HCT116 (cell line): ENCODE measurements at regions not wholly inside any gene's neighbourhood (a gene's known extent, or its start where the extent isn't known, plus 50 kb on each side); places are given as distances from the start of the nearest gene placed in this dataset.

ENCODE experiments used
- ATAC-seq: fragments of 200-7000 bp; cut with Tn5 transposase; 2 replicates; pipeline ENCODE4 v1.9.1; 2020; ENCODE audit warnings: mild to moderate bottlenecking, moderate library complexity
- BruUV-seq: library from RNA; stranded (reverse); fragments of 400-500 nt; replicated peaks from 2 replicates; lab custom pipeline; 2021; lab: Mats Ljungman, UMichigan
- CTCF ChIA-PET: fragments of 300-600 bp; sonication (Branson Sonifier 250); formaldehyde crosslinking; loops from one replicate; lab custom pipeline; 2021; ENCODE audit warnings: antibody characterized with exemption; lab: Charles Lee
- POLR2A ChIA-PET: fragments of 300-600, 350-600 bp; sonication (Branson Sonifier 250); formaldehyde crosslinking; loops from one replicate; lab custom pipeline; 2021; ENCODE audit warnings: antibody characterized with exemption; lab: Charles Lee
- RAD21 ChIA-PET, 2 experiments: fragments of 300-600 bp; sonication (Branson Sonifier 250); formaldehyde crosslinking; loops; one replicate each; lab custom pipeline; 2023; ENCODE audit warnings: low total read pairs in 2 of 2; ENCODE audit not compliant: uncharacterized antibody in 2 of 2, unreplicated experiment in 2 of 2, low non-redundant PET in 1 of 2; lab: Charles Lee
- DNase-seq: peaks from one replicate; pipeline ENCODE4 v3.0.0-alpha.2; 2010; ENCODE audit warnings: low read depth, low spot score
- H2AFZ ChIP-seq: fragments of 200-600 bp; shearing (Covaris generic), sonication (generic); 2 replicates; pipeline ENCODE4 v1.6.1; 2017; ENCODE audit warnings: low read depth, mixed run types, mixed read lengths, antibody characterized with exemption, low read length; ENCODE audit not compliant: poor library complexity, severe bottlenecking
- H3K27ac ChIP-seq: 2 replicates; pipeline ENCODE4 v1.5.1; 2012; ENCODE audit warnings: low read depth, low read length
- H3K27me3 ChIP-seq: fragments of 200-600 bp; sonication (generic); 2 replicates; pipeline ENCODE4 v1.6.1; 2016; ENCODE audit warnings: mixed run types, low read length, mixed read lengths; ENCODE audit not compliant: insufficient read depth
- H3K36me3 ChIP-seq, 2 experiments: fragments of 200-500 bp in 1 of 2; fragments of 200-600 bp in 1 of 2; sonication (Bioruptor generic) in 1 of 2; sonication (generic) in 1 of 2; 2 replicates each; pipeline versions ENCODE4 v1.5.1 to v1.6.1; 2014 to 2016; ENCODE audit warnings: low read length in 2 of 2, inconsistent platforms in 1 of 2, mixed read lengths in 1 of 2, mixed run types in 1 of 2; ENCODE audit not compliant: insufficient read depth in 2 of 2, control insufficient read depth in 1 of 2
- H3K4me1 ChIP-seq, 2 experiments: fragments of 200-600 bp in 1 of 2; sonication (generic) in 1 of 2; 2 replicates each; pipeline versions ENCODE4 v1.5.1 to v1.6.1; 2012 to 2017; ENCODE audit warnings: low read length in 2 of 2, inconsistent platforms in 1 of 2, mild to moderate bottlenecking in 1 of 2, mixed read lengths in 1 of 2, mixed run types in 1 of 2, moderate library complexity in 1 of 2; ENCODE audit not compliant: insufficient read depth in 2 of 2, control insufficient read depth in 1 of 2
- H3K4me2 ChIP-seq: fragments of 200-600 bp; sonication (generic); 2 replicates; pipeline ENCODE4 v1.6.1; 2017; ENCODE audit warnings: mixed run types, low read length, mixed read lengths
- H3K4me3 ChIP-seq, 2 experiments: fragments of 200-600 bp in 1 of 2; sonication (generic) in 1 of 2; replicated peaks in 1 of 2; 2 replicates each; pipeline ENCODE4 v1.5.1; 2011 to 2016; ENCODE audit warnings: low read length in 2 of 2, control low read depth in 1 of 2, low read depth in 1 of 2, mild to moderate bottlenecking in 1 of 2, mixed read lengths in 1 of 2, mixed run types in 1 of 2
- H3K79me2 ChIP-seq: fragments of 200-600 bp; sonication (generic); 2 replicates; pipeline ENCODE4 v1.6.1; 2017; ENCODE audit warnings: mild to moderate bottlenecking, mixed run types, low read length, moderate library complexity, mixed read lengths; ENCODE audit not compliant: insufficient read depth
- H3K9ac ChIP-seq: fragments of 200-600 bp; sonication (generic); 2 replicates; pipeline ENCODE4 v1.6.1; 2016; ENCODE audit warnings: low read length, mixed read lengths
- H3K9me2 ChIP-seq: fragments of 200-600 bp; sonication (generic), shearing (Covaris generic); 2 replicates; pipeline ENCODE4 v1.6.1; 2017; ENCODE audit warnings: mixed run types, mild to moderate bottlenecking, moderate library complexity; ENCODE audit not compliant: insufficient read depth
- H3K9me3 ChIP-seq, 2 experiments: fragments of 200-500 bp in 1 of 2; fragments of 200-600 bp in 1 of 2; sonication (Bioruptor generic) in 1 of 2; sonication (generic) in 1 of 2; 2 replicates each; pipeline ENCODE4 v1.6.1; 2014 to 2017; ENCODE audit warnings: low read length in 2 of 2, mixed read lengths in 2 of 2, inconsistent platforms in 1 of 2, low read depth in 1 of 2, mild to moderate bottlenecking in 1 of 2, mixed run types in 1 of 2, moderate library complexity in 1 of 2; ENCODE audit not compliant: control insufficient read depth in 1 of 2, insufficient read depth in 1 of 2
- H4K20me1 ChIP-seq: fragments of 200-600 bp; sonication (generic), shearing (Covaris generic); 2 replicates; pipeline ENCODE4 v1.6.1; 2017; ENCODE audit warnings: mixed run types, mild to moderate bottlenecking, moderate library complexity; ENCODE audit not compliant: insufficient read depth
- EGR1 ChIP-seq: IDR thresholded peaks from 2 replicates; pipeline ENCODE4 v1.6.1; 2012; ENCODE audit warnings: low read depth
- EZH2 ChIP-seq: fragments of 200-600 bp; sonication (generic); IDR thresholded peaks from 2 replicates; pipeline ENCODE4 v1.6.1; 2017; ENCODE audit warnings: antibody characterized with exemption, mixed run types
- POLR2AphosphoS5 ChIP-seq: IDR thresholded peaks from 2 replicates; pipeline ENCODE4 v1.6.1; 2011; ENCODE audit warnings: mild to moderate bottlenecking, low read depth, low read length, moderate library complexity
- RAD21 ChIP-seq: IDR thresholded peaks from 2 replicates; pipeline ENCODE4 v1.6.1; 2012; ENCODE audit warnings: low read depth, mild to moderate bottlenecking
- SRF ChIP-seq: IDR thresholded peaks from 2 replicates; pipeline ENCODE4 v1.6.1; 2012; ENCODE audit warnings: low read depth
- YY1 ChIP-seq: IDR thresholded peaks from 2 replicates; pipeline ENCODE4 v1.6.1; 2011; ENCODE audit warnings: low read length, low read depth, moderate library complexity, mild to moderate bottlenecking; ENCODE audit not compliant: insufficient replicate concordance; ENCODE audit errors: extremely low read depth
- ZBTB33 ChIP-seq: IDR thresholded peaks from 2 replicates; pipeline ENCODE4 v1.6.1; 2011; ENCODE audit warnings: mild to moderate bottlenecking, low read length, moderate library complexity; ENCODE audit not compliant: insufficient replicate concordance; ENCODE audit errors: extremely low read depth
- ZNF274 ChIP-seq: fragments of 200-500 bp; sonication (Bioruptor generic); IDR thresholded peaks from 2 replicates; pipeline ENCODE4 v1.6.1; 2014; ENCODE audit warnings: mild to moderate bottlenecking, low read depth, low read length, inconsistent platforms
- intact Hi-C: fragments of 100-400 bp; cut with micrococcal nuclease; formaldehyde crosslinking; loops from 2 replicates; pipeline ENCODE4 v1.10.0; 2022

GRCh38 chr20:39812116-39812515 is 850.0 kb downstream of the DHX35 start:
- no TSS peak for BruUV-seq
- ChIA-PET RAD21 (no interaction called here), POLR2A (no interaction called here), CTCF (no interaction called here)
- Histone ChIP-seq H3K9me3 (peaks cover 4 to 19% of the 10 kb centered on the region in 2 experiments; a peak in 2 of 4 replicates), H3K79me2 (no peaks in the 10 kb centered on the region), H3K27ac (no peak overlapping the region), H3K4me1 (no peaks in the 10 kb centered on the region), H2AFZ (no peak overlapping the region), H4K20me1 (no peaks in the 10 kb centered on the region), H3K9ac (no peak overlapping the region), H3K4me2 (no peak overlapping the region), H3K27me3 (no peaks in the 10 kb centered on the region), H3K36me3 (no peaks in the 10 kb centered on the region), H3K9me2 (no peaks in the 10 kb centered on the region), H3K4me3 (no peak overlapping the region)
- DNase-seq (no peak), ATAC-seq (no peak)
- intact Hi-C loops: no loop called here
- TF ChIP-seq ZNF274: no peak
- TF ChIP-seq YY1: no peak

GRCh38 chr20:39810309-39810708 is 848.2 kb downstream of the DHX35 start:
- Histone ChIP-seq H3K27ac (no peak overlapping the region), H4K20me1 (no peaks in the 10 kb centered on the region), H3K4me3 (no peak overlapping the region), H3K4me1 (no peaks in the 10 kb centered on the region), H3K9me3 (peaks cover 4 to 19% of the 10 kb centered on the region in 2 experiments; a peak in 2 of 4 replicates), H2AFZ (no peak overlapping the region), H3K9me2 (no peaks in the 10 kb centered on the region), H3K79me2 (no peaks in the 10 kb centered on the region), H3K36me3 (no peaks in the 10 kb centered on the region), H3K4me2 (no peak overlapping the region), H3K27me3 (no peaks in the 10 kb centered on the region), H3K9ac (no peak overlapping the region)
- ChIA-PET POLR2A (no interaction called here), CTCF (no interaction called here), RAD21 (no interaction called here)
- intact Hi-C loops: no loop called here
- ATAC-seq (no peak), DNase-seq (no peak)
- no TSS peak for BruUV-seq
- TF ChIP-seq SRF (no peak), EGR1 (no peak), EZH2 (no peak), ZBTB33 (no peak), ZNF274 (no peak), RAD21 (no peak), POLR2AphosphoS5 (no peak)
